LoVo (cell line): ENCODE measurements at regions not wholly inside any gene's neighbourhood (a gene's known extent, or its start where the extent isn't known, plus 50 kb on each side); places are given as distances from the start of the nearest gene placed in this dataset.

Experiments used
- DNase-seq: peaks from one replicate; pipeline ENCODE4 v3.0.0-alpha.2; 2016; ENCODE audit warnings: low spot score

DNA sequence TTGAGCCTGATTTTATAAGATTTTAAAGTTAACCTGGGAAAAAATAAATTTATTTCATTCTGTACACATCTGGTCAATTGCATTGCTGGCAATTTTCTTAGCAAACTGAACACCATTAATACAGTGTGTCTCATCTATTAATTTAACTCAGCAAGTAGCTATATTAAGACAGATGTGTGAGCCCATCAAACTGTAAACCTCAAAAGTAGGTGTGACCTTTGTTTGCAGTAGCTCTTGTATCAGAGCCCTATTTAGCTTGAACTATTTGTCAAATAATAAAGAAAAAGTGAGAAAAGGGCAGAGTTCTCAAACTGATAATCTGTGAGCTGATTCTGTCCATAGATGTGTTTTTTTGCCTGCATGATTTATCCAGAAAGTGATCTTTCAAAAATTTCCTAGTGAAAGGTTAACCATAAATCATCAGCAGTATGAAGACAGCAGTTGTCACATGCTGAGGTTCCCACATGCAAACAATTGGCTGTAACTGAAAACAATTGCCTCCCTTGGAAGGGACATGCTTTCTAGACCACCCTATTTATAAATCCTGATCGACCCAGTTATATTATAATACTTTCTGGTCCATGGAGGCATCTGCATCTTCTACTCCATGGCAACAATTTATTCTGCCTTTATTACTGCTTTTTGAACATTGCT is 646.5 kb downstream of the NSUN3 start:
- no peak for DNase-seq

DNA sequence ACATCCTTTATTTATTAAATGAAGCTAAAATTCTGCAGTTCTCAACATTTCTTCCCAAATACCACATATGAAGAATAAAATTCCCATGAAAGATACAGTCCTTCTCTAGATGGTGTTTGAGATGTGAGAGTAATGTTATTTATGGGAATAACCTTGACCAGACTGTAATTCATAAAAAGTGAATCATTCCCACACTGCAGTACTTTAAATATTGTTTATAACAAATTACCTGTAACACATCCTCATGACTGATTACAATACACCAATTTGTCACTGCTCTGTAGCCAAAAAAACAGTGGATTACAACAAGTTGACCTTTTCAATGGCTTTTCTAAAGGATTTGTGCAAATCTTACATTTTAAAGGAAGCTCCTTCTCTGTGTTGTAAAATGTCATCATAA is 651.3 kb downstream of the NSUN3 start:
- no peak for DNase-seq

- no peak for DNase-seq
Measured at GRCh38 chr3:94716326-94717018, 653.6 kb downstream of the NSUN3 start.

GRCh38 chr3:94734206-94734605 is 671.3 kb downstream of the NSUN3 start:
- no peak for DNase-seq

DNA sequence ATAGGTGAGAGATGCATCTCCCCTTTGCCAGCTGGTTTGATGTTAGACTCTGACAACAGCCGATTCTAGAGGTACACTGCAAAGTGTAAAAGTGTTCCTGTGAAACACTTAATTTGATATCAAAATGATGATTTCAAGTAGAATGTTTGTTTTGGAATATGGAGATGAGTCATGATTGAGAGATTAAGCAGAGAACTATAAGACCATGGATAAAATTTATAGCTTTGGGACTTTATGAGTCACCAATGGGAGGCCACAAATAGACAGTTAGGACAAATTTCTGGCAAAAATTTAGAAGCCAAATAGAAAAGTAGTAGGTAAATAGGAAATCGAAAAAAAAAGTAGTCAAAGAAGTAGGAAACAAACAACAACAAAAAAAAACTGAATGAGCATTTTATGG is 672.5 kb downstream of the NSUN3 start:
- DNase-seq: no peak

DNA sequence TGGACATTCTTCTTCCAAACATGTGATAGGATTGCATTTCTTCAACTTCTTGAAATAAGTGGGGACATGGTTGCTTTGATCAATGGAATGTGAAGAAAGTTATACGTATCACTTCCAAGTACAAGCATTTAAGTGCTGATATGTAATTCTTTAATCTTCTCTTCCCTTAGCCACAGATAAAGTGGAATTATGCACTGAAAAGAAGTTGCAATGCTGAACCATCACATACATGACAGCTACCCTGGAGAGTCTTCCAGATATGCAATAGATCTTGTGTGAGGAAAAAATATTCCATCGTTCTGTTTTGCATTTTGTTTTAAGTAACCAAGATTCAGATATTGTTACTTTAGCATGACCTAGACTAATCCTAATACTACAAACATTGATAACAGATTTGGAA is 674.3 kb downstream of the NSUN3 start:
- no peak for DNase-seq

DNA sequence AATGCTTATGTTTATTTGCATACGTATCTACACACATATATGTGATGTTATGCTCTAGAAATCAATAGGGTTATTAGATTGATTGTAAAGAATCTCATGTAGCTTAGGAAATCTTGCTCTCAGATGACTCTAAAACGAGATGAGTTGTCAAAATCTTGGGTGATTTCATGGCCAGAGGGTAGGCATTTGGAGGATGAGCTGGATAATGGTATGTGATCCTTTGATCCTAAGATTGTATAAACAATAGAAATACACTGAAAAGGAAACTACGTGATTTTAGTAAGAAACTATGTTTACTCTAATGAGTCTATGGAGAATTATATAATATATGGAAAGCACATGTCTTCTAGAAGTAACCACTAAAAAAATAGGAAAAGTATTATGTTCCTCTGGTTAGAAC is 676.6 kb downstream of the NSUN3 start:
- no peak for DNase-seq

DNA sequence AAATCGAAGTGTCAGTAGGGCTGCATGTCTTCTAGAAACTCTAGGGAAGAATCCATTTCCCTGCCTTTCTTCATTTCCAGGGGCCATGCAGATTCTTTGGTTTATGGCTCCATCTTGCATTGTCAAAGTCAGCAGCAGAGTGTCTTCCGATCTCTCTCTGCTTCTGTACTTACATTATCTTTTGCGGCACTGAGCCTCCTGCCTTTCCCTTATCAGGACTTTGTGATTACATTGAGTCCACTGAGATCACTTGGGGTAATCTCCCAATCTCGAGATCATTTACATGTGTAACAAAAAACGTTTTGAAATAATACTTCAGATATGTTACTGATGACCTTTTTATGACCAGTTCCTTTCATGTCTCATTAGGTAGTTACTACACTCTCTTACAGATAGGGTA is 695.9 kb downstream of the NSUN3 start:
- DNase-seq: no peak

DNA sequence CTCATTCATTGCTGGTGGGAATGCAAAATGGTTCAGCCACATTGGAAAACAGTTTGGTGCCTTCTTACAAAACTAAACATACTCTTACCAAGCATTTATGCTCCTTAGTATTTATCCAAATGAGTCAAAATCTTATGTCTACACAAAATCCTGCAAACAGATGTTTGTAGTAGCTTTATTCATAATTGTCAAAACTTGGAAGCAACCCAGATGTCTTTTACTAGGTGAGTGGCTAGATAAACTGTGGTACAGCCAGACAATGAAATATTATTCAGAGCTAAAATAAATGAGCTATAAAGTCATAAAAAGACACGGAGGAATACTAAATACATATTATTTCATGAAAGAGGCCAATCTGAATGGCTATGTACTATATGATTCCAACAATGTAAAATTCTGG is 709.5 kb downstream of the NSUN3 start:
- no peak for DNase-seq

GRCh38 chr3:94775746-94776145 is 712.9 kb downstream of the NSUN3 start:
- DNase-seq: no peak

GRCh38 chr3:94776401-94776915 is 713.6 kb downstream of the NSUN3 start:
- DNase-seq: no peak

GRCh38 chr3:94778289-94778688 is 715.4 kb downstream of the NSUN3 start:
- no peak for DNase-seq

GRCh38 chr3:94778814-94779494 is 716.1 kb downstream of the NSUN3 start:
- DNase-seq: no peak

- no peak for DNase-seq
Measured at GRCh38 chr3:94779699-94780098, 716.8 kb downstream of the NSUN3 start.

DNA sequence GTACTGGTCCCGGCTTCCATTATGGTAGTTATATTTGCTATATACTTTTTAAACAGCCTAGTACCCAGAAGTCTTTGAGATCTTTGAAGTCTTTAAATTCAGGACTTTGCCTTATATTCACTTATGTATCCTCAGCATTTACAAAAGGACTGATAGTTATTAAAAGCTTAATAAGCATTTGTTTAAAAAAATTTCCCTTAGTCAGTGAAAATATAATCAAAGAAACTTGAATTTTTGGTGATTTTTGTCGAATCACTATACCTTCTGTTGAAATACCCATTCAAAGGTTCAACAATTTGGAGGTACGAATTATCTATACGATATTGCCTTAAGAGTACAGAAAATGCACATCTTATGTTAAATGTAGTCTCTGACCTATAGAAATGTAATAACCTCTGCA is 721.4 kb downstream of the NSUN3 start:
- DNase-seq: no peak

GRCh38 chr3:94787066-94787465 is 724.2 kb downstream of the NSUN3 start:
- DNase-seq: no peak

- DNase-seq: no peak
Measured at GRCh38 chr3:94787734-94788270, 724.9 kb downstream of the NSUN3 start.

DNA sequence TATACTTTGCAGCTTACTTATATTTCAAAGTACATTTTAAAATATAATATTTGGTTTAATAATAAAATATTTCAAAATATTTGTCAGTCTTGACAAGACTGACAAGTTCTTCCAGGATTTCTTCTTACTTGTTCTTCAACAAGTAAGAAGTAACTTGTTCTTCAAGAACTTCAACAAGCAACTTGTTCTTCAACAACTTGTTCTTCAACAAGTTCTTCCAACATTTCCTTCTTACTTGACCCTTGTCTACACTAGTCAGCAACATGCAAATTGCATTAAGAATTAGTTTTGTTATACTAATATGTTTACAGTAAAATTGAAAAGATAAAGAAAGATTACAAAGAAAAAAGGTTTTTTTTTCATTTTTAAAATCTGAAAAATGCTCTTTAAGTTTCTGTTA is 731.7 kb downstream of the NSUN3 start:
- no peak for DNase-seq

DNA sequence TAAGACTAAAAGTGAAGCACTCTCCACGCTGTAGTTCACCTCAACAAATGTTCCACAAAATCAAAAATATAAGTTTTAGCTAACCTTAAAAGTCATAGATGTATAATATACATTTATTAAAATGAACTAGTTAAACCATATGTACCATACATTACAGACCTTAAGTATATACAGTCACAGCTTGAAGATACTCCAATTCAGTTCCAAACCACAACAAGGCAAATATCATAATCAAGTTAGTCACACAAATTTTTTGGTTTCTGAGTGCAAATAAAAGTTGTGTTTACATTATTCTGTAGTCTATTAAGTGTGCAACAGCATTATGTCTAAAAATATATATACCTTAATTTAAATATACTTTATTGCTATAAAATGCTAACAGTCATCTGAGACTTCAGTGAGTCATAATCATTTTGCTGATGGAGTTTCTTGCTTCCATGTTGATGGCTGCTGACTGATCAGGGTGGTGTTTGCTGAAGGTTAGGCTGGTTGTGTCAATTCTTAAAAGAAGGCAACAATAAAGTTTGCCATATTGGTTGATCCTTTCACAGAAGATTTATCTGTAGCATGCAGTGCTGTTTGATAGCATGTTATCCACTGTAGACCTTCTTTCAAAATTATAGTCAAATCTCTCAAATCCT is 736.7 kb downstream of the NSUN3 start:
- no peak for DNase-seq

GRCh38 chr3:94811836-94812235 is 749.0 kb downstream of the NSUN3 start:
- no peak for DNase-seq

DNA sequence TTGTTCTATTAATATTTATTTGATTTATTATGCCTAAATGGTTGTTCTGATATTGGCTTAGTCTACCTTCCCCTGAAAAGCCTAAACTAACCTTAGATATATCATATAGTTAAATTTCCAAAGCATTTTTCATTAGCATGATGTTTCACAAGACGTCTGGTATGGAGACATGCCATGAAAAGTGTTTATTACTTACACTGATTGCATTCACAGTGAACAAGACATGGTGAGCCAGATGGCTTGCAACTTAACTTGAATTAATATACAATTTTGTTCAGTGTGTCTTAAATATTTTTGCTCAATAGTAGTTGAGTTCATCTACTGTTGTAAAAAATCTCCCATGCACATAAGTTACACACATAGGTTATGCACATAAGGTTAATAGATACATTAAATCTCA is 758.4 kb downstream of the NSUN3 start:
- no peak for DNase-seq

GRCh38 chr3:94822298-94822697 is 759.4 kb downstream of the NSUN3 start:
- no peak for DNase-seq
